ENCODE measurements at regions not wholly inside any gene's neighbourhood (a gene's known extent, or its start where the extent isn't known, plus 50 kb on each side); places are given as distances from the start of the nearest gene placed in this dataset.

- no peak for DNase-seq (ENCODE audit: low spot score, unreplicated experiment)
- Mint-ChIP-seq H3K27ac (no peak overlapping the region), H3K4me1 (ENCODE audit: low read depth) (peaks cover 6% of the 10 kb centered on the region), H3K36me3 (ENCODE audit: insufficient read depth) (no peaks in the 10 kb centered on the region), H3K27me3 (no peaks in the 10 kb centered on the region), H3K4me3 (ENCODE audit: low read depth) (no peak overlapping the region), H3K9me3 (ENCODE audit: low read depth) (no peaks in the 10 kb centered on the region)
- TF ChIP-seq CTCF (IDR thresholded peaks at IDR 0.05; ENCODE audit: unreplicated experiment) = no peak
These were observed 149.9 kb upstream of the PAQR3 start for GRCh38 chr4:79088946-79089691.

- no peaks in the 10 kb centered on the region for H3K27me3 Mint-ChIP-seq
- TF ChIP-seq CTCF (IDR thresholded peaks at IDR 0.05; ENCODE audit: unreplicated experiment) = no peak
- peaks cover 2% of the 10 kb centered on the region for H3K9me3 Mint-ChIP-seq (ENCODE audit: low read depth)
- H3K4me1 Mint-ChIP-seq (ENCODE audit: low read depth) = peaks cover 6% of the 10 kb centered on the region
- H3K4me3 Mint-ChIP-seq (ENCODE audit: low read depth) = no peak overlapping the region
- no peak overlapping the region for H3K27ac Mint-ChIP-seq
- H3K36me3 Mint-ChIP-seq (ENCODE audit: insufficient read depth) = no peaks in the 10 kb centered on the region
- DNase-seq (ENCODE audit: low spot score, unreplicated experiment) = no peak
These were observed 147.8 kb upstream of the PAQR3 start for GRCh38 chr4:79087071-79087470.

- no peak overlapping the region for H3K4me3 Mint-ChIP-seq (ENCODE audit: low read depth)
These were observed 144.3 kb upstream of the PAQR3 start for GRCh38 chr4:79083406-79084010.

GRCh38 chr4:79082997-79083396, 143.8 kb upstream of the PAQR3 start:
- Mint-ChIP-seq H3K4me1 (ENCODE audit: low read depth) (no peaks in the 10 kb centered on the region), H3K36me3 (ENCODE audit: insufficient read depth) (no peaks in the 10 kb centered on the region), H3K27ac (no peak overlapping the region), H3K9me3 (ENCODE audit: low read depth) (peaks cover 6% of the 10 kb centered on the region), H3K27me3 (no peaks in the 10 kb centered on the region), H3K4me3 (ENCODE audit: low read depth) (no peak overlapping the region)
- TF ChIP-seq CTCF (IDR thresholded peaks at IDR 0.05; ENCODE audit: unreplicated experiment) = no peak
- no peak for DNase-seq (ENCODE audit: low spot score, unreplicated experiment)

More at GRCh38 chr4:79083406-79084010, 144.3 kb upstream of the PAQR3 start:
- Mint-ChIP-seq H3K27ac (no peak overlapping the region), H3K36me3 (ENCODE audit: insufficient read depth) (no peaks in the 10 kb centered on the region), H3K4me1 (ENCODE audit: low read depth) (no peaks in the 10 kb centered on the region), H3K27me3 (no peaks in the 10 kb centered on the region), H3K9me3 (ENCODE audit: low read depth) (peaks cover 5% of the 10 kb centered on the region)
- DNase-seq (ENCODE audit: low spot score, unreplicated experiment) = no peak
- no peak for TF ChIP-seq CTCF (IDR thresholded peaks at IDR 0.05; ENCODE audit: unreplicated experiment)

- no peak for TF ChIP-seq CTCF (IDR thresholded peaks at IDR 0.05; ENCODE audit: unreplicated experiment)
- no peak for DNase-seq (ENCODE audit: low spot score, unreplicated experiment)
- Mint-ChIP-seq H3K4me1 (ENCODE audit: low read depth) (no peaks in the 10 kb centered on the region), H3K9me3 (ENCODE audit: low read depth) (peaks cover 8% of the 10 kb centered on the region), H3K27ac (no peak overlapping the region), H3K36me3 (ENCODE audit: insufficient read depth) (no peaks in the 10 kb centered on the region), H3K27me3 (no peaks in the 10 kb centered on the region), H3K4me3 (ENCODE audit: low read depth) (no peak overlapping the region)
These were observed 142.7 kb upstream of the PAQR3 start for GRCh38 chr4:79081973-79082372.

Data from progenitor cell of endocrine pancreas (in vitro differentiated cells).